IPS DF 19.7 (cell line): ENCODE measurements at regions not wholly inside any gene's neighbourhood (a gene's known extent, or its start where the extent isn't known, plus 50 kb on each side); places are given as distances from the start of the nearest gene placed in this dataset.

Experiments used
- DNase-seq: peaks from one replicate; pipeline ENCODE4 v3.0.0-alpha.2; 2013; ENCODE audit warnings: low read depth, low spot score

DNA sequence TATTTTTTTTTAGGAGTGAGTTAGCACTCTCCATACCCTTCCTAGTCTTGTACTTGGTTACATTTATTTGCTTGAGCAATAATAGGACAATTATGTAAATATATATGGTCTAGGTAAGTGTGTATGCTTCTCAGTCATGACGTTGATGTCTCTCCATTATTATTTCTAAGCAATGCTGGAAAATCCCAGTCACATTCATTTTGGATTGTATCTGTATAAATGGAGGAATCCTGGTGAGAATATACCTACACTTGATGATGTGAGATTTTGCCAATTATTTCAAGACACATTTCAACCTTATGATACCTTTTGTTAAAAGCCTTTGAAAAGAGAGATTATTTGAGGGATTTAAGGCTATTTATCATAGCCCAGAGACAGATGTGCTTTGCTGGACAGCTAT lies 2244.5 kb upstream of the WWC1 start:
- DNase-seq, result no peak

DNA sequence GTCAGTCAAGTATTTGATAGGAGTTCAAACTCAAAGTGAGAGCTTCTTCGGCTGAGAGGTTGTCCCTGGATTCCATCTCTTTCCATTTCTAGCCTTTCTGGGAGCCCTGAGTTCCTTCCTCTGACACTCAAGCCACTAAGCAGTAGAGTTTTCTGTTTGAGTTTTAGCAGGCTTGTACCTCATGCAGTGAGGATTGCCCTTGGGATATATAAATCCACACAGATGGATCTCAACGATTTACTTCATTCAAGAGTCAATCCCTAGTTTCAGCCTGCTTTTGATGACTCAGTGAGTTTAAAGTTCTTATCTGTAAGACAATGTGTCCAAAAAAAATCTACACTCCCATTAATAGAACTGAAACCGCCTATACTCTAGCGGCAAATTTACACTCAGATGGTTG lies 2240.9 kb upstream of the WWC1 start:
- DNase-seq, result no peak

DNA sequence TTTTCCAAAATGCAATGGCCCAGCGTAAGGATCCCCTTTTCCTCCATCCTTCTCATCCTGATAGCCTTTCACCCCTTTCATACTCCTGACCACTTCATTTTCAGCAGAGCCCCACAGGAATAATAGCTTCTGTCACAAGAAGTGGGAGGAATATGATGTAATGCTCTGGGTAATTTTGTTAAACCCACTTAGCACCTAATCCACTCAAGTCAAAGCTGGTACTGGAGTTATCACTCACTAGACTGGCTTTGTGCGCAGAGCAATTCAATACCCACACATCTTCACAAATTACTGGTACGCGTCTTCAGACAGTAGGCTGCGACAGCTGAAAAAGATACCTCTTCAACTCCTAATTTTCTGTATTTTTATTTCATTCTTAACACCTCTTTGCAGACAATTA lies 2232.8 kb upstream of the WWC1 start:
- no peak for DNase-seq

DNA sequence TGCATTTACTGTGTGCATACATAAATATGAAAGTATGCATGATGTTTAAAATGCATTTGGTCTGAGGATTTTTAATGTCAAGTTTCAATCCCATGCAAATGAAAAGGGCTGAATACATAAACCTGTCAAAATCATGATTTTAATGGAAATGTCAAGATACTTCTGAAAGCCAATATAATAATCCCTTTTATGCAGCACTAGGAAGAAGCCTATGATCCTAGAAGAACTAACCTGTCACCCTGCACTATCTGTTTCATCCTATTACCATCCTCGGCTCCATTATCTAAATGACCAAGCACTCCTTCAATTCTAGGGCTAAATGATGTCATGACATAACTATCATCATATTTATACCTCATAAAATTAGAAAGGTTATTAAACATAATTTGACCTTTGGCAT lies 2229.4 kb upstream of the WWC1 start:
- DNase-seq, result no peak

DNA sequence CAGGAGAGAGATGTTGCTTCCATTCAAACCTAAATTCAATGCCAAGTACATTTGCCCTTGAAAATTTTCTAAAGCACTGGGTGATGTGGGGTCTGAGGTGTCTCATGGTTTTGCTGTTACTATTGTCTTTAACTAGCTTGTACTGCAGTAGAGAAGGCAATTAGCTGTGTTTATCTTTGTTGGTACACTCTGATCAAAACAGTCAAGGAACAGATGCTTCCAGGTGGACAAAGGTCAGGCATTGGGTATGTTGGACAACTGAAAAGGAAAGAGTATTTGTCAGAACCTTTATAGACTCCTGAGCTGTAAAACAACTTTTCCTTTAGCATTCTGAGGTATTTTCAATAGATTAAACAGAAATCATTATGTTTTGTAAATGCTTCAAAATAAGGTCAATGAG lies 2228.7 kb upstream of the WWC1 start:
- DNase-seq, result no peak

DNA sequence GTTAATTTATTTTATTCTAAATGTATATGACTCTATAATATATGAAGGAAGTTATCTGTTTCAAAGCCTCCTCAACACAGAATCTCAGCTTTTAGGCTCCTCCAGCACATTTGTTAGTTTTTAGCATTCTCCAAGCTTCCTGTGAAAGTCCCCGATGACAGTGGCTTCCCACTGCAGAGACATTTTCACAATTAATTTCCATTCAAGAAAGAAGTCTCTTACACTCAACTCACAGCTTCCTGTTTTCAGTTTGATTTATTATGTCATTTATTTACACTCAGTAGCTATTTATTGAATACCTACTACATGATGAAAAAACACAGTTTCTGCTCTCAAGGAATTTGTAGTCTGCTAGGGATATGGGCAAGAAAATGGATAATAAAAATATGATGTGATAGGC lies 2228.2 kb upstream of the WWC1 start:
- no peak for DNase-seq

DNA sequence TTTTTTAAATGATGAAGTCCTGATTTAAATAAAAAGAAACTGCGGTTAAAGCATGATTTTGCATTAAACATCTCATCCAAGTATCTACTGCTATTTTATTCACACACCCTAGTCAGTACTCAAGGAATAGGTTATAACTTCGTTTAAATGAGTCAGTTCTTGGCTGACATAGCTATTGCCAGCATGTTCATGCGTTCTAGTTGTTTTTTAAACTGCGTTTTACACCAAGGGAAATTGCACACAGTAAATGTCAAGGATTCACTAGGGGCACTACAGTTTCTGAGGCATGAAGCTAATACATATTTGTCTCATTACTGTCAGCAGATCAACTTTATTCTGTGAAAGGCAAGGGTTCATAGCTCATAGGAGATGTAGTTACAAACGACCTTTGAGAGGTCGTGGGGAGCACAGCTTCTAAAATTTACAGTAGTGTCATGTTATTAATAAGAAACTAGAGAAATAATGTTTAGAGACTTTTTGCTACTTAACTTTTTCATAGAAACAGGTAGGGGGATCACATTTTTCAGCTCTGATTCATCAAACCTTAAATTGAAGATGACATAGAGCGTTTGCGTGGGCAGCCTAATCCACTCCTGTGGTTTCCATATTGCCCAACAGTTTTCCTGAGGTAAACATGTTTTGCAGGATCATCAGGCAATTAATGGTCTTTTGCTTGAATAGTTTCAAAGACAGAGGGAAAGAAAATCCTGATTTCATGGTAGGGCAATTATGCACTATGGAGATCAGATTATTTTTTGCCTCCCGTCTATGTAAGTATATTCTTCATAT lies 2222.7 kb upstream of the WWC1 start:
- DNase-seq, result no peak

DNA sequence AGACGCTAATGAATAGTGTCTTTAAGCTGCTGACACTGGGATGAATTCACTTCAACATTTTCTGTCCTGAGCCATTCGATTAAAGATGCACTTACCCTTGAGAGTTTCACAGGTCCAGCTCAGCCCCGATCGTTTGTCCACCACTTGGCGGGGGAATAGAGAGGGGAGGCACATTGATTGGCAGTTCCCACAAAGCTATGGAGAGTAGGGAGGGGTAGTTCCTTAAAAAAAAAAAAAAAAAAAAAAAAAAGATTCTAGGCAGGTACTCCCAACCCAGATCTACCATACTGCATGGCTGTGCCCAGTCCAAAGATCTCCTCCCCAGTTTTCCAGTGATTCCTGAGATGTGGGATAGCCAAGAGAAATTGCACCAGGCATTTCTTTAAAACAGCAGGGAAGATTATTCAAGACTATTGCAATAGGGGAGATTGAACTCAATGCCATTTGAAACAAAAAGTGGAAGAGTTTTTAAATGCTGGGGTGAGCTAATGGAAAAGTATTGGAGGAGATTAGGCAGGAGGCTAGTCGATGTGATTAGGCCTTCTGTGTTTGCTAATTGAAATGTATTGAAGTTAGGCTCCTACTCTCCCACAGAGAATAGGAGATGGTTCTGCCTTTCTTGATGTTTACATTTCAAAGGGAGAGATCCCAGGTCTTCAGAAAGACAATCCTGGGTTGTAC lies 2217.4 kb upstream of the WWC1 start:
- peak; percentile 92 for DNase-seq

DNA sequence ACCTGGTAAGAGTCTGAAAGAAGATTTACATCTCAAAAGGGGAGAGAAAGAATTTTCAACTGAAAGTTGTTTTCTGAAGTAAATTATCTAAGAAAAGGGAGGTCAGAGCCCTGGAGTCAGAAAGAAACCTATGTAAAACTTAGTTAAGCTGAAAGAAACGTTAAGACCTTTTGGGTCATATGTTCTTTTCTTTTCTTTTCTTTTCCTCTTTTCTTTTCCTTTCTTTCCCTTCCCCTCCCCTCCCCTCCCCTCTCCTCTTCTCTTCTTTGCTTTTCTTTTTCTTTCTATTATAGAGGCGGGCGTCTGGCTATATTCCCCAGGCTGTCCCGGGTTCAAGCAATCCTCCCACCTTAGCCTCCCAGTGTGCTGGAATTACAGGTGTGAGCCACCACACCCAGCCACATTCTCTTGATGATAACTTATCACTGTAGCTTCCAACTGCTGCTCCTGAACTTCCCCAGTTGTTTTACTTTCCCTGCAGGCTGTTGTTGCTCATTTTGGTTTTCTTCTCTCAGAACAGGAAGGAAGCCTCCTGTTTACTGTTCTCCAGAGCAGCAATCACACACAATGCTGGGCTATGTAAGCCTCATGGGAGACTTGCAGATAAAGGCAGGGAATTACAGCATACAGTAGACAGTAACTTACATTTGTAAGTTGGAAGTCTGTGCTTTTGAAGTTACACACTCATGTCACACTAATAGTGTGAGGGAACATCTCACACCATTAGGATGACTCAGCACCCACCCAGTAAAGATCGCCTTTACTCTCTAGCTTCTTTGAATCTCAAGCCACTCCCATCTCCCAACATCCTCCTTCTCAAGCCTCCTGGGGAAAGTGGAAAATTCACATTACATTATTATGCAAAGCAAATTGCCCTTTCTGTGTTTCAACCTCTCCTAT lies 2216.6 kb upstream of the WWC1 start:
- peak; percentile 69 for DNase-seq

DNA sequence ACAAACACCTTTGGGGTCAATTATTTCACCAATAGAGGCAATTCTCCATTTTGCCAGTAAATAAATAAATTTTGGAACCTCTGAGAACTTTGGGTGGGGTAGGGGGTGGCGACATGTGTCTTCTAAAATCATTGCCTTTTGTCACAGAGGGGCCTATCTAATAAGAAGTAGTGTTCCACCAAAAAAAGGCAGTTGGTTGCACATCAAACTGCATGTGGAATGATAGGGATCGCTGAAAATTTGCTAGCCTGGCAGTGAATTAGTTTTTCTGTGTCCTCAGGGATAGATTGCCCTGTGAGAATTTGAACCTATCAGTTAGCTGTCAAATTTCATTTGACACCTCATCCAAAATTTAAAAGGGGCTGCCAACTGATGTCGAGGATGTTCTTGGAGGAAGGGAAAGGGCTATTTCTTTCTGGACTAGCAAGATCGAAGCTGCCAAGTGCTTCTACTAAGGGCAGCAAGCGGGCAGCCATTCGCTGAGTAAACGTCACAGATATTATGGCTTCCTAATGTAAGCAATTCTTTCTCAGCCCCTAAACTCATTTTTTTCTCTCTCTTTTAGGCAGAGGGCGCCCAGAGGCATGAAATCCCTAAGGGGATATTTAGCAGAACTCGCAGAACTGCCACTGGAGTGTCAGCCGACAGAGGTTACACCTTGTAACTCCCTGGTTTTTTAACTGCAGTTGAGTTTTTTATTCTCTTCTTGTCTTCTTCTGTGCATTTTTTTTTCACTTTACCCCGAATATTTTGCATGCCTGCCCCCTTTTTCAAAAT lies 2208.1 kb upstream of the WWC1 start:
- DNase-seq, result no peak

DNA sequence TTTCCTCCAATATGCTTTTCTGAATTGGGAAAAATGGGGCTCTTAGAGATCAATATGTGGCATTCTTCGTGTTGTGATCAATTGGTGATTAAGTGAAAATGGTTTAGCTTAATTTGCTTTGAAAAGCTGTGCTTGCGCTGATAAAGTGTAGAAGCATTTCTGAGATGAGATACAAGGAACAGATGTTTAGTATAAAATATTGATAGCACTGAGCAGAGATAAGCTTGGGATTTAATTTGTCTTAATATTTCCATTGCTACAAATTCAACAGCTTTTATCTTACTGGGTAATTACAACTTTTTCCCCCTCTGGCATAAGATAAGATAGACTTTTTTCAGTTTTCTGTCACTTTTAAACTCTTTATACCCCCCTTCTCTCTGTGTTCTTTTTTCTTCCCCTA lies 2204.9 kb upstream of the WWC1 start:
- DNase-seq, result no peak

DNA sequence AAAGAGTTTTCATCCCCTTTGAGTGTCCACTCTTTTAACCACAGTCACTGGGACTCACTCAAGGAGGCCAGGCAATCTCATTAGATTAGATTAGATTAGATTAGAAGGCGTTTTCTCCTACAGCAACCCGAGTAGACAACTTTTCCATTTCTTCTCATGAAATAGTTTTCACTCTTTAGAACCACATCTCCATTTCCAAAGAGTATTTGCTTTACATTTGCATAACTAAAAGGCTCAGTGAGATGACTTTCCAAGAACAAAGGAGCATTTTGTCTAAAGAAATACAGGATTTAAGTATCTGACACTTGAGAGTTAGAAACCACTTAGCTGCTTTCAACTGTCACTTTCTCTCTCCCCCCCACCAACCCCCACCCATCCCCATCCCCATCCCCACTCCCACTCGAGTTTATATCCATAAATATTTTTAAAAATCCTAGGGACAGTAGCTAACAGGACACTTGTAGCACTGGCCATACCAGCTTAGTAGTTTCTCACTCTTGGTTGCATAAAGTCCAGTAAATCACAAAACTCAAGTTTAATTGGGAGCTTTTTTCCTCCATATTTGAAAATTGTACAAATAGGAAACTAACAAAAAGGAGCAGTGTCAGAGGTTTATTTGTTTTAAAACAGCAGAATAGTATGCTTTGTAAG lies 2202.9 kb upstream of the WWC1 start:
- DNase-seq, result peak; percentile 63

DNA sequence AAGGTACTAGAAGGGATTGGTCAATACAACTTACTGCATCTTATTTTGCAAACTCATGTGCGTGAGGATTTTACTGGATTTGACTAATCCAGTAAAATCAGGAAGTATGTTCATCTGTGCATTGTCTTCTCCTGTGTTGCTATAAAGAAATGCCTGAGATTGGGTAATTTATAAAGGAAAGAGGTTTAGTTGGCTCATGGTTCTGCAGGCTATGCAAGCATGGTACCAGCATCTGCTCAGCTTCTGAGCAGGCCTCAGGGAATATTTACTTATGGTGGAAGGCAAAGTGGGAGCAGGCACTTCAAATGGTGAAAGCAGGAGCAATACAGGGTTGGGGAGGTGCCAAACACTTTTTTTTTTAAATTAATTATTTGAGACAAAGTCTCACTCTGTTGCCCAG lies 2199.5 kb upstream of the WWC1 start:
- DNase-seq, result no peak

DNA sequence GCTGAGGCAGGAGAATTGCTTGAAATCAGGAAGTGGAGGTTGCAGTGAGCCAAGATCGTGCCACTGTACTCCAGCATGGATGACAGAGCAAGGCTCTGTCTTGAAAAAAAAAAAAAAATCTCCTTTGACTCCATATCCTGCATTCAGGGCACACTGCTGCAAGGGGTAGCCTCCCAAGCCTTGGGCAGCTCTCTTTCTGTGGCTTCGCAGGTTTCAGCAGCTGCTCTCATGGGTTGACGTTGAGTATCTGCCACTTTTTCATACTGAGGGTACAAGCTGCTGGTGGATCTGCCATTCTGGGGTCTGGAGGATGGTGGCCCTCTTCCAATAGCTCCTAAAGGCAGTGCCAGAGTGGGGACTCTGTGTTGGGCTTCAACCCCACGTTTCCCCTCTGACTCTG lies 2198.1 kb upstream of the WWC1 start:
- DNase-seq, result no peak

DNA sequence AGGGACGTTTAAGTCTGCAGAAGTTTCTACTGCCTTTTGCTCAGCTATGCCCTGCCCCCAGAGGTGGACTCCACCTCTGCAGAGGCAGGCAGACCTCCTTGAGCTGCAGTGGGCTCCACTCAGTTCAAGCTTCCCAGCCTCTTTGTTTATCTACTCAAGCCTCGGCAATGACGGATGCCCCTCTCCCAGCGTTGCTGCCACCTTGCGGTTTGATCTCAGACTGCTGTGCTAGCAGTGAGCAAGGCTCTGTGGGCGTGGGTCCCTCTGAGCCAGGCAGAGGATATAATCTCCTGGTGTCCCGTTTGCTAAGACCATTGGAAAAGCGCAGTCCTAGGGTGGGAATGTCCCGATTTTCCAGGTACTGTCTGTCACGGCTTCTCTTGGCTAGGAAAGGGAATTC lies 2188.5 kb upstream of the WWC1 start:
- no peak for DNase-seq

DNA sequence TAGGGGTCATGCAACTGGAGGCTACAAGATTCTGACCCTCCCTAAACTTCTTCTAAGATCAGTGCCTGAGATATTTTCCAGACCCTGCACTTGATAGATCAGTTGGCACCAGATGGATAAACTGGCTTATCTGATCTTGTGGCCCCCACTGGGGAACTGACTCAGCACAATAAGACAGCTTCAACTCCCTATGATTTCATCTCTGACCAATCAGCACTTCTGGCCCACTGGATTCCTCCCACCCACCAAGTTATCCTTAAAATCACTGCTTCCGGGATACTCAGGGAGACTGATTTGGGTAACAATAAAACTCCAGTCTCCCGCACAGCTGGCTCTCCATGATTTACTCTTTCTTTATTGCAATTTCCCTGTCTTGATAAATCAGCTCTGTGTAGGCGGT lies 2180.4 kb upstream of the WWC1 start:
- peak; percentile 20 for DNase-seq

DNA sequence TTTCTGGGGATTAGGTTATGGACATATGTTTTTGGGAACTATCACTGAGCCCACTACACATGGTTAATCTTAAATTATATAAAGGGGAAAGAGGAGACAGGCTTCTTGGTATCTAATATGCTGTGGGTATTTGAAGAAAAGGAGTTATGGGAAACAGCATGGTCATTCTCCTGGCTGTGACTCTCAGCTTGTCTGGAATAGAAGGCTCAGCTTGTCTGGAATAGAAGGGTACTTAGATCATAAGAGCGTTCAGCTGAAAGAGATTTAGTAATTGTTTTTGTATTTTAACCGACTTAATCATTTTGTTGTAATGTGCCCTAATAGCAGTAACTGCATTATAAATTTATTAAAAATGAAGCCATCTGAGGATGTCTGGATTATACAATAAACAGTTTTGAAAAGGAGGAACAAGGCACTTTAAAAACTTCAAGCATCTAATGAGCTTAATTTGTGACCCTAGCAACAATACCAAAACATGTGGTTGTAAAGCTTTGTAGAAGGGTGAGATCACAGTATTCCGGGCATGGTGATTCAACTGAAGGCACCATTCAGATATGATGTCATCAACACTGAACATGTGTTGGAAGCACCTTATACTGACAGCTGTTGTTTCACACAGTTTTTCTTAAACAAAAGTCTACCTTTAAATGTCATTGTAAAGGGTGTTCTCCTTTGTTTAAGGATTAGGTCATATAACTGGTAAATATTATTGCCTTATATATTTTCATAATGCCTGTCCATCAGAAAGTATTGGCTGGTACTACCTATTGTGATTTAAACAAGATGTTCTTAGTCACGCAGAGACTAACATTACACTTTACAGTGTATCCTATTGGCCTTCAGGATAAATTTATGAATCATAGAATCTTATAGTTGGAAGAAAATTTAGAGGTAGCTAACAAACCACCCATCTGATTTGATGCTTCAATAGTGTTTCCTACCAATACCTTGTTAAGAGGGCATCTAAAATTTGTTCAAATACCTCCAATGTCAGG lies 2174.1 kb upstream of the WWC1 start:
- no peak for DNase-seq

DNA sequence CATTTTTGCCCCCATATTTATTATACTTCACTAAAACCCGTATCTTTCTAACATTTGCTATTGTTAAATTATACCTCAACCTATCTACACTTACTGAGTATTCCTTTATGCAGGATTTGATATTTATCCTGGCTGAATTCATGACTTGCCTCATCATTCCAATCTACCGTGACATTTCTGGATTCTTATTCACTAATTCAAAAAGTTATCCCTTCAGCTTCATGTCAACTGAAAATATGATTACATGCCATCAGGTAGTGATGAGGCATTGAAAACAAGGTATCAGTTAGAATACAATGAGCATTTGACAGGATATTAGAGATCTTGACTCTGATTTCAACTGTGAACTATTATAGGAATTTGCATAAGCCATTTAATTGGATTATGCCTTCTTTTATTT lies 2171.9 kb upstream of the WWC1 start:
- DNase-seq, result no peak

DNA sequence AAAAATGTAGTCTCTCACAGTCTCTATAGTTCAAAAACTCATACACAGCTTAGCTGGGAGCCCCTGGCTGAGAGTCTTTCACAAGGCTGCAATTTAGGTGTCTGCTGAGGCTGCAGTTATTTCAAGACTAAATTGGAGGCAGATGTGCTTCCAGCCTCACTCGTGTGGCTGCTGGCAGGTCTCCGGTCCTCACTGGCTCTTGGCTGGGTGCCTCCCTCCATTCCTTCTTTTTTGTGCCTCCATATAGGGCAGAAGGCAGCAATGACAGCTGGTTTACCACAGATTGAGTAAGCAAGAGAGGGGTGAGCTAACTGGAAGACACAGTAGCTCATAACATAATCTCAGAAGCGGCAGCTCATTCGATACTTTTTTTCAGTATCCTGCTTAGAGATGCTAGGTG lies 2167.7 kb upstream of the WWC1 start:
- no peak for DNase-seq
